ENCODE measurements at regions not wholly inside any gene's neighbourhood (a gene's known extent, or its start where the extent isn't known, plus 50 kb on each side); places are given as distances from the start of the nearest gene placed in this dataset.
"Not testable (repeated sequence)": the region's sequence is repeated elsewhere in the genome, so short reads cannot be mapped to it uniquely, and the experiment has no call there.

- H3K4me3 ChIP-seq (ENCODE audit: low read depth in 1 of 2, low read length in 2 of 2) = no peak overlapping the region
- H3K27ac ChIP-seq (ENCODE audit: low read depth in 2 of 2, low read length in 1 of 2) = no peak overlapping the region
- no peaks in the 10 kb centered on the region for H3K27me3 ChIP-seq (ENCODE audit: control insufficient read depth in 1 of 2, insufficient read depth in 2 of 2, low read length in 2 of 2)
- 59 to 66% methylated on average over 2 of the region's 2 CpGs for WGBS, 2 donors
- H3K36me3 ChIP-seq (ENCODE audit: control insufficient read depth in 2 of 2, insufficient read depth in 2 of 2, low read length in 1 of 2) = no peaks in the 10 kb centered on the region
- H3K4me1 ChIP-seq (ENCODE audit: control insufficient read depth in 2 of 2, insufficient read depth in 2 of 2, low read length in 1 of 2) = no peaks in the 10 kb centered on the region
- H3K9me3 ChIP-seq (ENCODE audit: control insufficient read depth in 2 of 2, insufficient read depth in 1 of 2, low read depth in 1 of 2, low read length in 1 of 2) = peaks cover 0 to 3% of the 10 kb centered on the region in 2 donors
These were observed 317.2 kb upstream of the DEPDC1 start for GRCh38 chr1:68814067-68814466.

- WGBS, 2 donors = 77 to 86% methylated on average over 1 of the region's 1 CpG
- no peak overlapping the region for H3K4me3 ChIP-seq (ENCODE audit: low read depth in 1 of 2, low read length in 2 of 2)
- H3K9me3 ChIP-seq (ENCODE audit: control insufficient read depth in 2 of 2, insufficient read depth in 1 of 2, low read depth in 1 of 2, low read length in 1 of 2) = peaks cover 0 to 3% of the 10 kb centered on the region in 2 donors
- H3K27ac ChIP-seq (ENCODE audit: low read depth in 2 of 2, low read length in 1 of 2) = no peak overlapping the region
- no peaks in the 10 kb centered on the region for H3K27me3 ChIP-seq (ENCODE audit: control insufficient read depth in 1 of 2, insufficient read depth in 2 of 2, low read length in 2 of 2)
- H3K36me3 ChIP-seq (ENCODE audit: control insufficient read depth in 2 of 2, insufficient read depth in 2 of 2, low read length in 1 of 2) = no peaks in the 10 kb centered on the region
- H3K4me1 ChIP-seq (ENCODE audit: control insufficient read depth in 2 of 2, insufficient read depth in 2 of 2, low read length in 1 of 2) = no peaks in the 10 kb centered on the region
These were observed 318.8 kb upstream of the DEPDC1 start for GRCh38 chr1:68815632-68816031.

DNA sequence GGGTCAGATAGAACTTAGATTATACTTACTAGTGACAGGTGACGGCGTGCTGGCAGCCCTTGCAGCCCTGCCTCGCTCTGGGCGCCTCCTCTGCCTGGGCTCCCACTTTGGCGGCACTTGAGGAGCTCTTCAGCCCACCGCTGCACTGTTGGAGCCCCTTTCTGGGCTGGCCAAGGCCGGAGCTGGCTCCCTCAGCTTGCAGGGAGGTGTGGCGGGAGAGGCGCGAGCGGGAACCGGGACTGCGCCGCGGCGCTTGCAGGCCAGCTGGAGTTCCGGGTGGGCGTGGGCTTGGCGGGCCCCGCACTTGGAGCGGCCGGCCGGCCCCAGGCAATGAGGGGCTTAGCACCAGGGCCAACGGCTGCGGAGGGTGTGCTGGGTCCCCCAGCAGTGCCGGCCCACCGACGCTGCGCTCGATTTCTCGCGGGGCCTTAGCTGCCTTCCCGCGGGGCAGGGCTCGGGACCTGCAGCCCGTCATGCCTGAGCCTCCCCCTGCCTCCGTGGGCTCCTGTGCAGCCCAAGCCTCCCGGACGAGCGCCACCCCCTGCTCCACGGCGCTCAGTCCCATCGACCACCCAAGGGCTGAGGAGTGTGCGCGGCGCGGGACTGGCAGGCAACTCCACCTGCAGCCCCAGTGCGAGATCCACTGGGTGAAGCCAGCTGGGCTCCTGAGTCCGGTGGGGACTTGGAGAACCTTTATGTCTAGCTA is 320.8 kb upstream of the DEPDC1 start:
- H3K9me3 ChIP-seq (ENCODE audit: control insufficient read depth in 2 of 2, insufficient read depth in 1 of 2, low read depth in 1 of 2, low read length in 1 of 2); H3K27ac ChIP-seq (ENCODE audit: low read depth in 2 of 2, low read length in 1 of 2); H3K27me3 ChIP-seq (ENCODE audit: control insufficient read depth in 1 of 2, insufficient read depth in 2 of 2, low read length in 2 of 2); H3K4me3 ChIP-seq (ENCODE audit: low read depth in 1 of 2, low read length in 2 of 2); H3K36me3 ChIP-seq (ENCODE audit: control insufficient read depth in 2 of 2, insufficient read depth in 2 of 2, low read length in 1 of 2); H3K4me1 ChIP-seq (ENCODE audit: control insufficient read depth in 2 of 2, insufficient read depth in 2 of 2, low read length in 1 of 2): not testable (repeated sequence)
- 94 to 96% methylated on average over 37 to 49 of the region's 49 CpGs for WGBS, 2 donors

DNA sequence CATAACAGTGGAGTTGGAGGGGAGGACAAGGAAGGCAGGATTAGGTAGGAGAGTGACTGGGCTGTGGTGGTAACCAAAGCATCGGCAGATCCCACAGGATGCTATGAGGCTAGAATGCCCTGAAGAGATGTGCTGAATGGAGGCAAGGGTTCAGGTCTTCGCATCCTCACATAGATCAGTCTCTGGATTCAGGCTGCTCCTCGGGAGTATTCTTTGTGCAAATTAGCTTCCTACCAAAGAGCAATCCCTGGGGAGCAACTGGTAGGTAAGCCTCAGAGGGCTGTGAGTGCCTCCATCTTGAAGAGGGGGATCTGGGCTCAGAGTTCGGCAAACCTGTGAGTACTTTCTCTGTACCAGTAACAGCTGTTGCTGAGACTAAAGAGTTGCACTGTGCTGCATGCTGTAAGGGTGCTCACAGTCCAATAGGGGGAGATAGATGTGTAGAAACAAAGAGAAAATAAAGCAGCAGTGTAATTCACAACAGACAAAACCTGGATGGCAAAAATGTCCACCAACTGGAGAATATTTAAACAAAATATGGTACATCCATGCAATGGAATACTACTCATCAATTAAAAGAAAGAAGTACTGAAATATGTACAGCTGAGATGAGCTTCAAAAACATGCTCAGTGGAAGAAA is 322.4 kb upstream of the DEPDC1 start:
- Histone ChIP-seq H3K4me3 (ENCODE audit: low read depth in 1 of 2, low read length in 2 of 2) (no peak overlapping the region), H3K27me3 (ENCODE audit: control insufficient read depth in 1 of 2, insufficient read depth in 2 of 2, low read length in 2 of 2) (no peaks in the 10 kb centered on the region), H3K36me3 (ENCODE audit: control insufficient read depth in 2 of 2, insufficient read depth in 2 of 2, low read length in 1 of 2) (no peaks in the 10 kb centered on the region), H3K4me1 (ENCODE audit: control insufficient read depth in 2 of 2, insufficient read depth in 2 of 2, low read length in 1 of 2) (no peaks in the 10 kb centered on the region), H3K9me3 (ENCODE audit: control insufficient read depth in 2 of 2, insufficient read depth in 1 of 2, low read depth in 1 of 2, low read length in 1 of 2) (peaks cover 0 to 3% of the 10 kb centered on the region in 2 donors), H3K27ac (ENCODE audit: low read depth in 2 of 2, low read length in 1 of 2) (no peak overlapping the region)
- WGBS, 2 donors = 78 to 92% methylated on average over 4 of the region's 4 CpGs

GRCh38 chr1:68820151-68820550 is 323.3 kb upstream of the DEPDC1 start:
- Histone ChIP-seq H3K4me1 (ENCODE audit: control insufficient read depth in 2 of 2, insufficient read depth in 2 of 2, low read length in 1 of 2) (no peaks in the 10 kb centered on the region), H3K27ac (ENCODE audit: low read depth in 2 of 2, low read length in 1 of 2) (no peak overlapping the region)

GRCh38 chr1:68826836-68827235 is 330.0 kb upstream of the DEPDC1 start:
- Histone ChIP-seq H3K36me3 (ENCODE audit: control insufficient read depth in 2 of 2, insufficient read depth in 2 of 2, low read length in 1 of 2) (no peaks in the 10 kb centered on the region), H3K27ac (ENCODE audit: low read depth in 2 of 2, low read length in 1 of 2) (no peak overlapping the region), H3K27me3 (ENCODE audit: control insufficient read depth in 1 of 2, insufficient read depth in 2 of 2, low read length in 2 of 2) (no peaks in the 10 kb centered on the region), H3K4me1 (ENCODE audit: control insufficient read depth in 2 of 2, insufficient read depth in 2 of 2, low read length in 1 of 2) (no peaks in the 10 kb centered on the region), H3K4me3 (ENCODE audit: low read depth in 1 of 2, low read length in 2 of 2) (no peak overlapping the region), H3K9me3 (ENCODE audit: control insufficient read depth in 2 of 2, insufficient read depth in 1 of 2, low read depth in 1 of 2, low read length in 1 of 2) (no peaks in the 10 kb centered on the region)

More at GRCh38 chr1:68820151-68820550, 323.3 kb upstream of the DEPDC1 start:
- WGBS, 2 donors = 35 to 45% methylated on average over 1 of the region's 1 CpG
- Histone ChIP-seq H3K4me3 (ENCODE audit: low read depth in 1 of 2, low read length in 2 of 2) (no peak overlapping the region), H3K36me3 (ENCODE audit: control insufficient read depth in 2 of 2, insufficient read depth in 2 of 2, low read length in 1 of 2) (no peaks in the 10 kb centered on the region), H3K9me3 (ENCODE audit: control insufficient read depth in 2 of 2, insufficient read depth in 1 of 2, low read depth in 1 of 2, low read length in 1 of 2) (peaks cover 0 to 3% of the 10 kb centered on the region in 2 donors), H3K27me3 (ENCODE audit: control insufficient read depth in 1 of 2, insufficient read depth in 2 of 2, low read length in 2 of 2) (no peaks in the 10 kb centered on the region)

GRCh38 chr1:68827261-68827660 is 330.4 kb upstream of the DEPDC1 start:
- H3K27me3 ChIP-seq (ENCODE audit: control insufficient read depth in 1 of 2, insufficient read depth in 2 of 2, low read length in 2 of 2) = no peaks in the 10 kb centered on the region
- H3K9me3 ChIP-seq (ENCODE audit: control insufficient read depth in 2 of 2, insufficient read depth in 1 of 2, low read depth in 1 of 2, low read length in 1 of 2) = no peaks in the 10 kb centered on the region
- H3K4me1 ChIP-seq (ENCODE audit: control insufficient read depth in 2 of 2, insufficient read depth in 2 of 2, low read length in 1 of 2) = no peaks in the 10 kb centered on the region
- 87 to 89% methylated on average over 2 of the region's 2 CpGs for WGBS, 2 donors
- no peak overlapping the region for H3K27ac ChIP-seq (ENCODE audit: low read depth in 2 of 2, low read length in 1 of 2)
- no peaks in the 10 kb centered on the region for H3K36me3 ChIP-seq (ENCODE audit: control insufficient read depth in 2 of 2, insufficient read depth in 2 of 2, low read length in 1 of 2)
- H3K4me3 ChIP-seq (ENCODE audit: low read depth in 1 of 2, low read length in 2 of 2) = no peak overlapping the region

- no peaks in the 10 kb centered on the region for H3K4me1 ChIP-seq (ENCODE audit: control insufficient read depth in 2 of 2, insufficient read depth in 2 of 2, low read length in 1 of 2)
- H3K36me3 ChIP-seq (ENCODE audit: control insufficient read depth in 2 of 2, insufficient read depth in 2 of 2, low read length in 1 of 2) = no peaks in the 10 kb centered on the region
- 77 to 85% methylated on average over 3 of the region's 3 CpGs for WGBS, 2 donors
- no peak overlapping the region for H3K4me3 ChIP-seq (ENCODE audit: low read depth in 1 of 2, low read length in 2 of 2)
- no peaks in the 10 kb centered on the region for H3K27me3 ChIP-seq (ENCODE audit: control insufficient read depth in 1 of 2, insufficient read depth in 2 of 2, low read length in 2 of 2)
- H3K9me3 ChIP-seq (ENCODE audit: control insufficient read depth in 2 of 2, insufficient read depth in 1 of 2, low read depth in 1 of 2, low read length in 1 of 2) = no peaks in the 10 kb centered on the region
- H3K27ac ChIP-seq (ENCODE audit: low read depth in 2 of 2, low read length in 1 of 2) = no peak overlapping the region
These were observed 331.1 kb upstream of the DEPDC1 start for GRCh38 chr1:68828013-68828412.

GRCh38 chr1:68831281-68831680 is 334.4 kb upstream of the DEPDC1 start:
- Histone ChIP-seq H3K36me3 (ENCODE audit: control insufficient read depth in 2 of 2, insufficient read depth in 2 of 2, low read length in 1 of 2) (no peaks in the 10 kb centered on the region), H3K27me3 (ENCODE audit: control insufficient read depth in 1 of 2, insufficient read depth in 2 of 2, low read length in 2 of 2) (no peaks in the 10 kb centered on the region), H3K4me1 (ENCODE audit: control insufficient read depth in 2 of 2, insufficient read depth in 2 of 2, low read length in 1 of 2) (no peaks in the 10 kb centered on the region), H3K9me3 (ENCODE audit: control insufficient read depth in 2 of 2, insufficient read depth in 1 of 2, low read depth in 1 of 2, low read length in 1 of 2) (no peaks in the 10 kb centered on the region), H3K27ac (ENCODE audit: low read depth in 2 of 2, low read length in 1 of 2) (no peak overlapping the region), H3K4me3 (ENCODE audit: low read depth in 1 of 2, low read length in 2 of 2) (no peak overlapping the region)
- whole genome bisulfite sequencing, 2 donors = 0% methylated on average over 1 of the region's 1 CpG

DNA sequence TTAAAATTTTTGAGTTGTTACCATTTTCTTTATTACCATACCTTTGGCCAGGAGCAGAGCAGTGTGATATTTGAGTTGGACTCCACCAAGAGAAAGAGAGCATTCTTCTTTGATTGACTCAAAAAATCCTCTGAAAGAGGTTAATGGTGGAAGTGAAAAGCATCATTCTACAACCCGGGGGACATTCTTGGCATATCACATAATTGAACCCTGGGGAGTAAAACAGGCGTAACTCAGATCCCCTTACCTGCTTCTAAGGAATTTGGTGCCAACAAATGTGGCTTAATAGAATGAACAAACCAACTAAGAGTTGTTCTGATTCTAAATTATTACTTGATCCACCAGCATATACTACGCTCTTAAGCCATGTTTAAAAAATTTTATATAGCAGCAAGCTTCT is 351.1 kb upstream of the DEPDC1 start:
- 86 to 87% methylated on average over 3 of the region's 3 CpGs for WGBS, 2 donors
- no peaks in the 10 kb centered on the region for H3K36me3 ChIP-seq (ENCODE audit: control insufficient read depth in 2 of 2, insufficient read depth in 2 of 2, low read length in 1 of 2)
- H3K4me1 ChIP-seq (ENCODE audit: control insufficient read depth in 2 of 2, insufficient read depth in 2 of 2, low read length in 1 of 2) = no peaks in the 10 kb centered on the region
- H3K4me3 ChIP-seq (ENCODE audit: low read depth in 1 of 2, low read length in 2 of 2) = no peak overlapping the region
- H3K27me3 ChIP-seq (ENCODE audit: control insufficient read depth in 1 of 2, insufficient read depth in 2 of 2, low read length in 2 of 2) = no peaks in the 10 kb centered on the region
- H3K9me3 ChIP-seq (ENCODE audit: control insufficient read depth in 2 of 2, insufficient read depth in 1 of 2, low read depth in 1 of 2, low read length in 1 of 2) = no peaks in the 10 kb centered on the region
- H3K27ac ChIP-seq (ENCODE audit: low read depth in 2 of 2, low read length in 1 of 2) = no peak overlapping the region
